Neural progenitor cell (in vitro differentiated cells): ENCODE measurements at regions not wholly inside any gene's neighbourhood (a gene's known extent, or its start where the extent isn't known, plus 50 kb on each side); places are given as distances from the start of the nearest gene placed in this dataset.

Source experiments
- EZH2 ChIP-seq: fragments of 200-600 bp; sonication (generic); IDR thresholded peaks from 2 replicates; pipeline ENCODE4 v1.6.1; 2017; ENCODE audit warnings: antibody characterized with exemption, mild to moderate bottlenecking, moderate library complexity
- EZH2phosphoT487 ChIP-seq: fragments of 200-600 bp; sonication (generic); IDR thresholded peaks from 2 replicates; pipeline ENCODE4 v1.6.1; 2017; ENCODE audit warnings: antibody characterized with exemption
- TF ChIP-seq, protein P1 (sequence below): fragments of 200-600 bp; sonication (generic); IDR thresholded peaks from 2 replicates; pipeline ENCODE4 v1.5.1; 2017; ENCODE audit warnings: antibody characterized with exemption, mild to moderate bottlenecking

DNA sequence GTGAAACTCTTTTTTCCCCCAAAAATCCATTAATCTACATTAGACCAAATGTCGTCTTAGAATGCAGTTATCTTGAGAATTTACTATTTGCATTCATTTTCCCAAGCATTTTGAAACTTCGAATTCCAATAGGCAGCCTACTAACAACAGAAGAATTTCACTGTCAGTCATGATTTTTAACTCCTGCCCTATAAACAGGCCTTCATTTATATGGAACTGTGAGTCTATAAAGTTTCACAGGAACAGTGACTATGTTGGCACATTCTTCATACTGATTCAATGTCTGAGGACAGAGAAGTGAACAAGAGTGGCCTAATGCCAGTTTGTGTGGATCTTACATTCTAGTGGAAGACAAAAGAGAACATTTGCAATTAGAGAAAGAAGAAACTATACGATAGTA lies 198.0 kb downstream of the PCDH17 start:
- TF ChIP-seq, protein P1, sequence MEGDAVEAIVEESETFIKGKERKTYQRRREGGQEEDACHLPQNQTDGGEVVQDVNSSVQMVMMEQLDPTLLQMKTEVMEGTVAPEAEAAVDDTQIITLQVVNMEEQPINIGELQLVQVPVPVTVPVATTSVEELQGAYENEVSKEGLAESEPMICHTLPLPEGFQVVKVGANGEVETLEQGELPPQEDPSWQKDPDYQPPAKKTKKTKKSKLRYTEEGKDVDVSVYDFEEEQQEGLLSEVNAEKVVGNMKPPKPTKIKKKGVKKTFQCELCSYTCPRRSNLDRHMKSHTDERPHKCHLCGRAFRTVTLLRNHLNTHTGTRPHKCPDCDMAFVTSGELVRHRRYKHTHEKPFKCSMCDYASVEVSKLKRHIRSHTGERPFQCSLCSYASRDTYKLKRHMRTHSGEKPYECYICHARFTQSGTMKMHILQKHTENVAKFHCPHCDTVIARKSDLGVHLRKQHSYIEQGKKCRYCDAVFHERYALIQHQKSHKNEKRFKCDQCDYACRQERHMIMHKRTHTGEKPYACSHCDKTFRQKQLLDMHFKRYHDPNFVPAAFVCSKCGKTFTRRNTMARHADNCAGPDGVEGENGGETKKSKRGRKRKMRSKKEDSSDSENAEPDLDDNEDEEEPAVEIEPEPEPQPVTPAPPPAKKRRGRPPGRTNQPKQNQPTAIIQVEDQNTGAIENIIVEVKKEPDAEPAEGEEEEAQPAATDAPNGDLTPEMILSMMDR: no peak
- TF ChIP-seq EZH2: no peak
- no peak for TF ChIP-seq EZH2phosphoT487
